GM19452 (cell line): ENCODE measurements at regions not wholly inside any gene's neighbourhood (a gene's known extent, or its start where the extent isn't known, plus 50 kb on each side); places are given as distances from the start of the nearest gene placed in this dataset.

ENCODE experiments used
- ATAC-seq: cut with Tn5 transposase; IDR thresholded peaks from one replicate; pipeline ENCODE4 v1.9.1; 2021; ENCODE audit not compliant: unreplicated experiment

DNA sequence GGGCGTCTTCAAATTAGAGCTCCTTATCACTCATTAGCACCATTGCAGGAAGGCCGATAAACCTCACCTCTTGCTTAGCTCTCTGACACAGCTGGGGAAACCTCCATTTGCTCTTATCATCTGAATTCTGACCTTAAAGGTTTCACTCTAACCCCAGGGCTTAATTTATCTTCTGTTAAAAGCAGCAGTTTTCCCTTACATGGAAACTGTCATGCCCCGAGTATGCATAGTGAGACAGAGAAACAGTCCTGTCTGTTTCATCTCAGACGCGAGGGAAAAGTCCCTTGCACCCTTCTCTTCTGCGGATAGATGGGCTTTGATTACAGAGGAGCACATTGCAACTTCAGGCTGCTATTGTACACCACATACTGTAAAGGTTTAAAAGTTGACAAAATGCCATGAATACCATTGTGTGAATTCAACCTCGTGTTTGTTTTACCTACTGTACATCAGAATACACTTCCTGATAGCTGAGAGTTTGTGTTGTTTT lies 191.5 kb upstream of the BMP2 start:
- ATAC-seq: no peak

- no peak for ATAC-seq
These were observed 200.7 kb upstream of the BMP2 start for GRCh38 chr20:6566821-6567220.

DNA sequence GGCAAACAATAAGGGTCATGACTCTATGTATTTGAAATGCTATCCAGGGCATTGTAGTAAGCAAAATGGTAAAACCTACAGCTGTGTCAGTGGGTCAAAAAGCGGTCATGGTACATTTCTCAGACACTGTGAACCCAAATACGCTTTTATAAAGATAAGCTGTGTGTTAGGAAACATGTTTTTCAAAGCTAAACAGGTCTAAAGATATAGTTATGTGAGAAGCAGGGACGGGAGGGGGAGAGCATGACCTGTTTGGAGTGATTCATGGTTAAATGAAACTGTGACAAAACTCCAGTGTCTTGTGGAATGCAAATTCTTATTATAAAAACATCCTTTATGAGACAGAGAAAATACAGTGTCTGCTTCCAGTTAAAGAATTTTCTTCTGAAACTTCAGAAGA lies 205.4 kb upstream of the BMP2 start:
- ATAC-seq: no peak

- no peak for ATAC-seq
These were observed 206.5 kb upstream of the BMP2 start for GRCh38 chr20:6560978-6561377.

GRCh38 chr20:6559791-6560190 lies 207.7 kb upstream of the BMP2 start:
- no peak for ATAC-seq

DNA sequence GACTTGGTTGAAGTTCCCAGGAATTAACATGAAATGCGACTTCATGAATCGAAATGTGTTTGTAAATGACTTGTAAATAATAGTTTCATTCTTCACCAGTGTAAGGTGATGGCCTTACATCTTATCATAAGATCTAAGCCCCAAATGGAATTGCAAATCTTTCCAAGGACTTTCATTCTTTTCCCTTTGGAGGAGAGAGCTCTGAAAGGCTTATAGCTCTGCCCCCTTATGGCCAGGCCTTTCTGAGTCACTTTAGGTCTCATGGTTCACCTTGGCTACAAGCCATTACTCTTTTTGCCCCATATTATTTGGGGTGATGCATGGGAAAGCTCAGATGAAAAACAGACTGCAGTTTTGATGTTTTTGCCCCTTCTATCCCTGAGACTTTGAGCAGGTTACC lies 209.1 kb upstream of the BMP2 start:
- no peak for ATAC-seq

DNA sequence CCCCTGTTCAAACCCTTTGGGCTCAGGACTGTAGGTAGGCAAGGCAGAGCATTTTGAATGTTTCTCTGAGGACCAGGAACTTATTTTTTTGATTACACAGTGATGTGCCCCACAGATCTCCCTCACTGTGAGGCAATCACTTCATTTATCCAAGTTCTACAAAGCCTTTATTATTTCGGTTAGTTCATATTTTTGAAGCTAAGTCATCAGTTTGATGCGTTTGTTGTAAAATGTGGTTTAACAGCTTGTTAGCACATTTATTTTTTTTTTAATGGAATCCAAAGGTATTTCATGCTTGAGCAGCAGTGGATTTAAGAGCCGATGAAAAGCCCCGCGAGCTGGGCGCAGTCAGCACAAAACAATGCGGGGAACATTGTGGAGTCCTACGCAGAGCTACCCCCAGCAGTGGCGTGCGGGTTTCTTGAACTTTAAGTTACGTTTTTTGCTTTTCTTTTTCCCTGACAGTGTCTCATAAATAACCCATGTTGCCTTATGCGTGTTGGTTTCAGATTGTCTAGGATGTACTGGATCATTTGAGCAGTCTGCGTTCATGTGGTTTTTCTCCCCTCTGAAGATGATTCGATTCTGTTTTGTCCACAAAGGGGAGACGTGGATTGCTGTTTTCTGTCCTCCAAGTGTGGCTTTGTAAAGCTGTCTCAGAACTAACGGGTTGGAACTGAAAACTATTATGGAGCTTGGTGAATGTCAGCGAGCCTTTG lies 233.6 kb upstream of the BMP2 start:
- no peak for ATAC-seq

DNA sequence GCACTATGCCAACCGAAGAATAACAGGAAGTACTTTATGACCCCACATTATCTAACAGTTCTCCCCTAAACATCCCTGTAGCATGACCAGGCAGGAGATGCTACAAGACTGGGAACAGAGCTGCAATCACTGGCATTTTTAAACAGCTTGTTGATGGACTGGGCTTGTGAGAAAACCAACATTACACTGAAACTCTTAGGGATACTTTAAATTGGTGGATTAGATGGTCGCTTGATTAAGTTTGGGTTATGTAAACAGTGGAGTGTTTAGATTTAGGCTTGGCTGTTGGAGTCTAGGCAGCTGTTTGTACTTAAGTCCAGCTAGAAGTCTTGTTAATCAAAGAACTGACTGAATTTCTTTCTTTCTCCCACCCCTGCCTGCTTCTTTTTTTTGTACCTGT lies 234.1 kb upstream of the BMP2 start:
- ATAC-seq: no peak

DNA sequence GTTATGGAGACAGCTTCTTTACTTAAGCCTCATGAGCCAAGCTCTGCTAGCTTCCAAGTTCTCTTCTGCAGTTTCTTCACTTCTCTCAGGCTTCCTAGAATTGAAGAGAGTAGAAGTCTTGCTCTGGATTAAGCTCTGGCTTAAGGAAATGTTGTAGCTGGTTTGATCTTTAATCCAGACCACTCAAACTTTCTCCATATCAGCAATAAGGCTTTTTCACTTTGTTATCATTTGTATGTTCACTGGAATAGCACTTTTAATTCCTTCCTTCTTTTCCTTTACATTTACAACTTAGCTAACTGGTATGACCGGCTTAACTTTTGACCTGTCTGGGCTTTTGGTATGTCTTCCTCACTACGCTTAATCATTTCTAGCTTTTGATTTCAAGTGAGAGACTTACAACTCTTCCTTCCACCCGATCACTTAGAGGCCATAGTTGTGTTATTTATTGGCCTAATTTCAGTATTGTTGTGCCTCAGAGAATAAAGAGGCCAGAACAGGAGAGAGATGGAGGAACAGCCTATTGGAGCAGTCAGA lies 236.6 kb upstream of the BMP2 start:
- ATAC-seq: no peak

DNA sequence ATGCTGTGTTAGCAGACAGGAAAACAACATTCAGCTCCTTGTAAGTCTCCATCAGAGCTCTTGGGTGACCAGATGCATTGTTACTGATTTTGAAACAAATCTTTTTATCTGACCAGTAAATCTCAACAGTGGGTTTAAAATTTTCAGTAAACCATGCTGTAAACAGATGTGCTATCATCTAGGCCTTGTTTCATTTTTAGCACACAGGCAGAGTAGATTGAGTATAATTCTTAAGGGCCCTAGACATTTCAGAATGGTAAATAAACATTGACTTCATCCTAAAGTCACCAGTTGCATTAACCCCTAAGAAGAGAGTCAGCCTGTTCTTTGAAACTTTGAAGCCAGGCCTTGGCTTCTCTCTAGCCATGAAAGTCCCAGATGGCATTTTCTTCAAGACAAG lies 237.2 kb upstream of the BMP2 start:
- ATAC-seq: no peak

DNA sequence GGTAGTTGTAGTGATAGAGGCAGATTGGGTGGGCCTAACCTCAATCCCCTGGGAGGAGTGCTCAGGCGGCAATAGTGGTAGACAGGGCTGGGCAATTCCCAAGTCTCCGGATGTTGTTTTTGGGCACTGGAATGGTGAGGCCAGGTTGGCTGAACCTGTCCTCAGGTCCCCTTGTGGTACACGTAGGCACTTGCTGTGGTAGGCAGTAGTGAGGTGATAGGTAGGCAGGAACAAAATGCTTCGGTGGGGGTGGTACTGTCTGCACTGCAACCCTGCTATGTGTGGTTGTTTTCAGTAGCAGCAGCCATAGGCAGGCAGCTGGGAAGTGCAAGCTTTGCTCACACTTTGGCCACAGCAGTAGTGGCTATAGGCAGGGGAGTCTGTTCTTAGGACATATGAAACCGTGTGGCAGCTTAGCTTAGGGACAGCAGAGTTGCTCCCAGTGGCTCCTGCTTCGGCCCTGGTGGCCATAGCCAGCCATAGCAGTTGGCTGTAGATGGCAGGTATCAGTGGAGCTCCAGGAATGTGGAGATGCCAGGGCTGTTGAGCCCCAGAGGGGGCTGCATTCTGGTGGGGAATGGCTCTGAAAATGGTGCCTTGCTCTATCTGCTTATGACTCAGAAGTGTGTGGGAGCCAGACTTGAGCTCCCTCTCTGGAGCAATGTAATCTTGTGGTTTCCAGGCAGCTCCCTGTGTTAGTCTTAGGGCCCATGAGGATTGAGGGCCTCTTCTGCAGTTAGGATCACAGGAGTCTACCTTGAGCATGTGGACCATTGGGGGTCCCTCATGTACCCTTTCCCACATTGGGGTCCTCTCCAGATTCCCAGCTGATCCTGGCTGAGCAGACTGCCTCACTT lies 241.8 kb upstream of the BMP2 start:
- ATAC-seq: no peak

DNA sequence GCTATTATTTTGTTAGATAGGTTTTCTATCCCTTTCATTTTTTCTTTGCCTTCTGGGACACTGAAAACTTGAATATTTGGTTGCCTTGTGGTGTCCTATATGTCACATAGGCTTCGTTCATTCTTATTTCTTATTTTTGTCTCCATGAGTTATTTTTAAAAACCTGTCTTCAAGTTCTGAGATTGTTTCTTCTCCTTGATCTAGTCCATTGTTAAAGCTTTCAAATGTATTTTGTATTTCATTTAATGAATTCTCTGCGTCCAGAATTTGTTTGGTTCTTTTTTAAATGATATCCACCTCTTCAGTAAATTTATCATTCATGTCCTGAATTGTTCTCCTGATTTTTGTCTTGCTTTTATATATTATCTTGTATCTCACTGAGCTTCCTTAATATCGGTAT lies 243.2 kb upstream of the BMP2 start:
- ATAC-seq: no peak

GRCh38 chr20:6519556-6519955 lies 247.9 kb upstream of the BMP2 start:
- ATAC-seq: no peak

DNA sequence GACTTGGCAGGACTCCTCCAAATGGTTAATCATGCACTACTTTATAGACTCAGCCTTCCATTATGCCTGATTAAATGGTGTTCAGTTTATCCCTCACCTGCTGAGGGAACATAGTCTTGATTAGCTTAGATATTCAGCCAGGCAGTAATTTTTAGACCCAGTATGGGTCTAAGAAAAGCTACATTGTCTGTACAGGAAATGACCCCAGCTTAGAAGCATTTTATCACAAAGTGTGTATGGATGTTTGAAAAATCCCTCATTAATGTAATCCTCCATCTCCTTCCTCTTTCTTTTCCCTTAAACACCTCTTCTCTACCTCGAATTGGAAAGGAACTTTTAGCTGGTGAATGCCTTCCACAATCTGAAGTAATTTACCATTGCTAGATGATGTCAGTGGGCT lies 252.2 kb upstream of the BMP2 start:
- ATAC-seq: no peak

GRCh38 chr20:6513599-6513998 lies 253.9 kb upstream of the BMP2 start:
- no peak for ATAC-seq

- no peak for ATAC-seq
These were observed 258.1 kb upstream of the BMP2 start for GRCh38 chr20:6509374-6509773.

GRCh38 chr20:6506906-6507305 lies 260.6 kb upstream of the BMP2 start:
- no peak for ATAC-seq

- ATAC-seq: no peak
These were observed 262.7 kb upstream of the BMP2 start for GRCh38 chr20:6504826-6505225.

- no peak for ATAC-seq
These were observed 263.3 kb upstream of the BMP2 start for GRCh38 chr20:6504179-6504578.

- no peak for ATAC-seq
These were observed 264.5 kb upstream of the BMP2 start for GRCh38 chr20:6502999-6503398.

- ATAC-seq: no peak
These were observed 265.3 kb upstream of the BMP2 start for GRCh38 chr20:6502219-6502618.

DNA sequence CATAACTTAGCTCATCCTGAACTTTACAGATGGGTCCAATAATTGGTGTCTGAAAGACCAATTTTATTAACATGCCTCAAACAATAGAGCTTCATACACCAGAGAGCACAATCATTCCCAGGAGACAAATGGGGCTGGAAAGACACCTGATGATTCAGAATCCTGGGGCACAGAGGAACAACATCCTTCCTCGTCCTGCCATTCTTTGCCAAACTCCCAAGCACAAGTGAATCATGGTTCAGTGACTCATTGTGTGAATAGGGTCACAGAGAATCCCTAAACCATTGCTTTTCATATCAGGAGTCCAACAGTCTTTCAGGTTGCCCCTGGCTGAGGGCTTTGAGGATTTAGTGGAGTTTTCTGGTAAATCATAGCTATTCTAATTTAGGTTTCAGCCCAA lies 266.4 kb upstream of the BMP2 start:
- ATAC-seq: no peak
